Gastrocnemius medialis (tissue), 4 donors: ENCODE measurements at regions not wholly inside any gene's neighbourhood (a gene's known extent, or its start where the extent isn't known, plus 50 kb on each side); places are given as distances from the start of the nearest gene placed in this dataset.

Experiments
- ATAC-seq, 2 donors: fragments of 150-250 bp; one replicate each; pipeline ENCODE4 v1.9.1; 2016
- DNase-seq, 2 donors: peaks; one replicate each; pipeline ENCODE4 v3.0.0-alpha.2; 2019
- H3K27ac ChIP-seq, 4 donors: fragments of 200-600 bp; sonication (generic); 1 replicate in 1 of 4; 2 replicates in 3 of 4; pipeline ENCODE4 v1.5.1; 2016 to 2018; ENCODE audit warnings: mild to moderate bottlenecking in 2 of 4, moderate library complexity in 1 of 4
- H3K27me3 ChIP-seq, 3 donors: fragments of 200-600 bp; sonication (generic) in 2 of 3; 1 replicate in 1 of 3; 2 replicates in 2 of 3; pipeline versions ENCODE4 v1.5.1 to v1.6.0; 2016 to 2019; ENCODE audit warnings: mild to moderate bottlenecking in 1 of 3, moderate library complexity in 1 of 3
- H3K36me3 ChIP-seq, 2 donors: fragments of 200-600 bp; sonication (generic) in 1 of 2; one replicate each; pipeline ENCODE4 v1.5.1; 2017 to 2018
- H3K4me1 ChIP-seq, 2 donors: fragments of 200-600 bp; sonication (generic) in 1 of 2; one replicate each; pipeline ENCODE4 v1.5.1; 2016 to 2017; ENCODE audit warnings: mild to moderate bottlenecking in 2 of 2
- H3K4me3 ChIP-seq, 4 donors: fragments of 200-600 bp; sonication (generic) in 3 of 4; 1 replicate in 1 of 4; 2 replicates in 3 of 4; pipeline ENCODE4 v1.5.1; 2016 to 2019; ENCODE audit warnings: mild to moderate bottlenecking in 2 of 4
- H3K9me3 ChIP-seq, 3 donors: fragments of 200-600 bp; sonication (generic) in 2 of 3; 1 replicate in 1 of 3; 2 replicates in 2 of 3; pipeline ENCODE4 v1.5.1; 2016 to 2019
- CTCF ChIP-seq, 5 experiments: fragments of 450-650 bp in 3 of 5; fragments of 200-600 bp in 2 of 5; sonication (generic) in 2 of 5; IDR thresholded peaks in 4 of 5; conservative IDR thresholded peaks in 1 of 5; 1 replicate in 4 of 5; 2 replicates in 1 of 5; pipeline ENCODE4 v1.5.1; 2016 to 2019; ENCODE audit warnings: antibody characterized with exemption in 5 of 5, mild to moderate bottlenecking in 3 of 5, moderate library complexity in 3 of 5
- POLR2A ChIP-seq, 2 donors: fragments of 450-650 bp; IDR thresholded peaks; one replicate each; pipeline ENCODE4 v1.6.1; 2017; ENCODE audit warnings: antibody characterized with exemption in 2 of 2, mild to moderate bottlenecking in 2 of 2, moderate library complexity in 2 of 2
- in situ Hi-C, 4 donors: fragments of 200-750 bp; cut with MboI; loops; one replicate each; pipeline versions ENCODE4 v1.15.0 to v1.8.0; 2017; ENCODE audit warnings: low sequenced_read_pairs in 4 of 4
- intact Hi-C: fragments of 100-400 bp; cut with DNase I; formaldehyde crosslinking; loops from one replicate; pipeline ENCODE4 v1.15.1; 2023; ENCODE audit warnings: low total_unique reads

DNA sequence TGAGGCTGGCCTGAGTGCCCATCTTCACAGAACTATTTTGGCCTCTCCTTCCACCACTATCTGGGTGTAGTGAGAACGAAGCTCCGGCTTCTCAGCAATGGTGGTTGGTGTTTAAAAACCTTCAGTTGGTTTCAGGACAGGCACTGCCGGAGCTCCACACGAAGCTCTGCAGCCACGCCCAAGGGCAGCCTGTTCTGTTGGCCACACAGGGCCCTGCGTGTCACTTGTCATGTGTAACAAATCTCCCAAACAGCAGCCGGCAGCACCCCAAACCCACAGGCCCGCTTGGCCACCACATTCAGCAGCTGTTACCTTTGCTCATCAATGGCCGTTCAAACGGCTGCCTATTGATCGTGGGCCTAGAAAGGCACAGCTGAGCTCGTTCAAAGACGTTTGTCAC, 97.5 kb downstream of the ERMARD start:
- no peak for ATAC-seq
- TF ChIP-seq POLR2A (IDR thresholded peaks at IDR 0.05), result no peak
- no peak for TF ChIP-seq CTCF (IDR thresholded peaks at IDR 0.05 in 4 of 5, conservative IDR thresholded peaks at IDR 0.05 in 1 of 5)
- DNase-seq, result no peak
- intact Hi-C loops (no loop called here), in situ Hi-C loops (loop anchor here in 1 of 4 donors (25.0 kb wide), 1 partner anchor 438 kb away; the partner anchor contains the start of gene DLL1)
- H3K4me3 ChIP-seq, result no peak overlapping the region
- no peaks in the 10 kb centered on the region for H3K36me3 ChIP-seq
- H3K27ac ChIP-seq, result no peak overlapping the region
- H3K4me1 ChIP-seq, result peaks cover 0 to 10% of the 10 kb centered on the region in 2 donors
- no peaks in the 10 kb centered on the region for H3K9me3 ChIP-seq
- H3K27me3 ChIP-seq, result no peaks in the 10 kb centered on the region

GRCh38 chr6:169847901-169848311, 96.5 kb downstream of the ERMARD start:
- Histone ChIP-seq H3K27me3 (no peaks in the 10 kb centered on the region), H3K4me3 (no peak overlapping the region), H3K36me3 (no peaks in the 10 kb centered on the region), H3K27ac (no peak overlapping the region), H3K4me1 (peaks cover 0 to 9% of the 10 kb centered on the region in 2 donors), H3K9me3 (no peaks in the 10 kb centered on the region)
- ATAC-seq, result no peak
- DNase-seq, result no peak
- in situ Hi-C loops (loop anchor here in 1 of 4 donors (25.0 kb wide), 1 partner anchor 439 kb away; the partner anchor contains the start of gene DLL1), intact Hi-C loops (no loop called here)
- no peak for TF ChIP-seq CTCF (IDR thresholded peaks at IDR 0.05 in 4 of 5, conservative IDR thresholded peaks at IDR 0.05 in 1 of 5)
- no peak for TF ChIP-seq POLR2A (IDR thresholded peaks at IDR 0.05)

DNA sequence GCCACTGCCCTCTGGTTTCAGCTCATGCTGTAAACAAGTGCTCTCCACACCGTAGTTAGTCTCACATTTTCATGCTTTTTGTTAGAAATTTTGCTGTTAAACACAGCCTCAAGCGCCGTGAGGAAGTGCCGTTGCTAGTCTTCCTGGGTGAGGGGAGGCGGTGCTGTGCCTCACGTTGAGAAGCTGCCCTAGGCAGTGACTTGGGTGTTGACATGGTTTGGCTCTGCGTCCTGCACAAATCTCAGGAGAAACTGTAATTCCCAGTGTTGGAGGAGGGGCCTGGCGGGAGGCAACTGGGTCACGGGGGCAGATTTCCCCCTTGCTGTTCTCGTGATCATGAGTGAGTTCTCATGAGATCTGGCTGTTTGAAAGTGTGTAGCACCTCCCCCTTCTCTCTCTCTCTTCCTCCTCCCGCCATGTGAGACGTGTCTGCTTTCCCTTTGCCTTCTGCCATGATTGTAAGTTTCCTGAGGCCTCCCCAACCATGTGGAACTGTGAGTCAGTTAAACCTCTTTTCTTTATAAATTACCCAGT, 95.8 kb downstream of the ERMARD start:
- H3K4me1 ChIP-seq, result peaks cover 0 to 2% of the 10 kb centered on the region in 2 donors
- in situ Hi-C loops (loop anchor here in 1 of 4 donors (25.0 kb wide), 1 partner anchor 440 kb away; the partner anchor contains the start of gene DLL1), intact Hi-C loops (no loop called here)
- ATAC-seq, result no peak
- H3K9me3 ChIP-seq, result no peaks in the 10 kb centered on the region
- no peaks in the 10 kb centered on the region for H3K36me3 ChIP-seq
- H3K4me3 ChIP-seq, result no peak overlapping the region
- TF ChIP-seq CTCF (IDR thresholded peaks at IDR 0.05 in 4 of 5, conservative IDR thresholded peaks at IDR 0.05 in 1 of 5) (no peak), POLR2A (IDR thresholded peaks at IDR 0.05) (no peak)
- H3K27ac ChIP-seq, result no peak overlapping the region
- no peaks in the 10 kb centered on the region for H3K27me3 ChIP-seq
- DNase-seq, result no peak

DNA sequence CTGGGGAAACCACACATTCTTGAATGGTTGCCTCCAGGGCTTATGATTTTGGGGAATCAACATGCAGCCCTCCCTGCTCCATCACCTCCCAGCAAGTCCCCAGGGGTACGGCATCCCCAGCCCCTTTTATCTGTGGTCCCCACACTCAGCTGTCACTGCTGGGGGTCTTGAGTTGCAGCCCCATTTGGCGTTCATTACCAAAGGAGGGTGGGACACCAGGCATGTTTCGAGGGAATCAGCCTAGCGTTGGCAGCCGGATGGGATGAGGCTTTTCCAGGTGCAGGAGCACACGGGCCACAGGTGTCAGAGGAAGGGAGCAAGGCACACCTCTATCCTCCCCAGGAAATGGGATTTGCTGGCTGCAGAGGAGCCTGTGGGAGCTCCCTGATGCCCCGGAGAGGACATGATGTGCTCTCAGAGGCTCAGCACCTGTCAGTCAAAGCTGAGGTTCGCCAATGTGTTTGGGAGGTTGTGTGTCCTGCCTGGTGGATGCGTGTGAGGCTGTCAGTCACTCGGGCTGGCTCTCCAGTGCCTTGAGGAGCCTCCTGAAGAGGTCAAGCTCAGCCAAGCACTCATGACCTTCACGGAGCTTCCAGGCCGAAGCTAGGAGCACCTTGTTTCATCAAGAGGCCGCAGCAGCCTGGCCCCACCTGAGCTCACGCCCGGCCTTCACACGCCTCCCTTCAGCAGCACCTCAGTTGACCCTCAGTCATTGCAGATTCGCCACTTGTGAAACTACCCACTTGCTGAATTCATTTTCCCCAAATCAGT, 95.0 kb downstream of the ERMARD start:
- no peak overlapping the region for H3K27ac ChIP-seq
- DNase-seq (no peak), ATAC-seq (no peak)
- H3K27me3 ChIP-seq, result no peaks in the 10 kb centered on the region
- H3K4me3 ChIP-seq, result no peak overlapping the region
- intact Hi-C loops, result no loop called here
- in situ Hi-C loops, result loop anchor here in 1 of 4 donors (25.0 kb wide), 1 partner anchor 441 kb away; the partner anchor contains the start of gene DLL1
- H3K4me1 ChIP-seq, result no peaks in the 10 kb centered on the region
- H3K36me3 ChIP-seq, result no peaks in the 10 kb centered on the region
- H3K9me3 ChIP-seq, result no peaks in the 10 kb centered on the region
- TF ChIP-seq CTCF (IDR thresholded peaks at IDR 0.05 in 4 of 5, conservative IDR thresholded peaks at IDR 0.05 in 1 of 5) (no peak), POLR2A (IDR thresholded peaks at IDR 0.05) (no peak)
